Bronchial epithelial cell (primary cell): ENCODE measurements at regions not wholly inside any gene's neighbourhood (a gene's known extent, or its start where the extent isn't known, plus 50 kb on each side); places are given as distances from the start of the nearest gene placed in this dataset.

Experiments
- DNase-seq: peaks from one replicate; pipeline ENCODE4 v3.0.0-alpha.2; 2010; ENCODE audit warnings: low read depth
- FAIRE-seq: peaks from 2 replicates; lab custom pipeline; 2011; peaks lifted over from hg19 to GRCh38; lab: Jason Lieb, UNC
- H3K27me3 ChIP-seq: 2 replicates; pipeline ENCODE4 v1.5.1; 2011; ENCODE audit warnings: low read length; ENCODE audit not compliant: control insufficient read depth, insufficient read depth
- H3K36me3 ChIP-seq: 2 replicates; pipeline ENCODE4 v1.5.1; 2011; ENCODE audit warnings: low read length; ENCODE audit not compliant: control insufficient read depth, insufficient read depth
- H3K4me3 ChIP-seq: 2 replicates; pipeline ENCODE4 v1.5.1; 2011; ENCODE audit warnings: mild to moderate bottlenecking, low read depth, low read length, control low read depth
- TF ChIP-seq, protein P1 (sequence below): IDR thresholded peaks from 2 replicates; pipeline ENCODE4 v1.5.1; 2011; ENCODE audit warnings: mild to moderate bottlenecking, moderate library complexity, low read length, control low read depth, inconsistent platforms; ENCODE audit not compliant: insufficient read depth, severe bottlenecking

DNA sequence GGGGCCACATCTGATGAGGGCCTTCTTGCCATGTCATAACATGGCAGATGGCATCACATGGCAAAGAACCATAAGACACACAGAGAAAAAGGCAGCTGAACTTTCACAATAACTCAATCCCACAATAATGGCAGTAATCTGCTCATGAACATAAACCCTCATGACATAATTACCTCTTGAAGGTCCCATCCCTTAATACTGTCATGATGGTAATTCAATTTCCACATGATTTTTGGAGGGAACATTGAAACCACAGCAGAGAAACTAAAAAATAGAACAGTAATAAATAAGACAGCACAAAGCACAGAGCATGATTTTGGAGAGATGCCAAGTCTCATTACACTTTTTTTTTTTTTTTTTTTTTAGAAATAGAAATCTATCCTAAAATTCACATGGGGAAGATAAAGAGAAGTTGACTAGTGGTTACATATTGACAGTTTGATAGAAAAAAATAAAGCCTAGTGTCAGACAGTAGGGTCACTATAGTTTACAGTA, 61.8 kb upstream of the ATF7IP start:
- H3K4me3 ChIP-seq, result no peak overlapping the region
- no peaks in the 10 kb centered on the region for H3K36me3 ChIP-seq
- DNase-seq, result no peak
- no peak for FAIRE-seq
- TF ChIP-seq, protein P1, sequence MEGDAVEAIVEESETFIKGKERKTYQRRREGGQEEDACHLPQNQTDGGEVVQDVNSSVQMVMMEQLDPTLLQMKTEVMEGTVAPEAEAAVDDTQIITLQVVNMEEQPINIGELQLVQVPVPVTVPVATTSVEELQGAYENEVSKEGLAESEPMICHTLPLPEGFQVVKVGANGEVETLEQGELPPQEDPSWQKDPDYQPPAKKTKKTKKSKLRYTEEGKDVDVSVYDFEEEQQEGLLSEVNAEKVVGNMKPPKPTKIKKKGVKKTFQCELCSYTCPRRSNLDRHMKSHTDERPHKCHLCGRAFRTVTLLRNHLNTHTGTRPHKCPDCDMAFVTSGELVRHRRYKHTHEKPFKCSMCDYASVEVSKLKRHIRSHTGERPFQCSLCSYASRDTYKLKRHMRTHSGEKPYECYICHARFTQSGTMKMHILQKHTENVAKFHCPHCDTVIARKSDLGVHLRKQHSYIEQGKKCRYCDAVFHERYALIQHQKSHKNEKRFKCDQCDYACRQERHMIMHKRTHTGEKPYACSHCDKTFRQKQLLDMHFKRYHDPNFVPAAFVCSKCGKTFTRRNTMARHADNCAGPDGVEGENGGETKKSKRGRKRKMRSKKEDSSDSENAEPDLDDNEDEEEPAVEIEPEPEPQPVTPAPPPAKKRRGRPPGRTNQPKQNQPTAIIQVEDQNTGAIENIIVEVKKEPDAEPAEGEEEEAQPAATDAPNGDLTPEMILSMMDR, result no peak
- no peaks in the 10 kb centered on the region for H3K27me3 ChIP-seq

DNA sequence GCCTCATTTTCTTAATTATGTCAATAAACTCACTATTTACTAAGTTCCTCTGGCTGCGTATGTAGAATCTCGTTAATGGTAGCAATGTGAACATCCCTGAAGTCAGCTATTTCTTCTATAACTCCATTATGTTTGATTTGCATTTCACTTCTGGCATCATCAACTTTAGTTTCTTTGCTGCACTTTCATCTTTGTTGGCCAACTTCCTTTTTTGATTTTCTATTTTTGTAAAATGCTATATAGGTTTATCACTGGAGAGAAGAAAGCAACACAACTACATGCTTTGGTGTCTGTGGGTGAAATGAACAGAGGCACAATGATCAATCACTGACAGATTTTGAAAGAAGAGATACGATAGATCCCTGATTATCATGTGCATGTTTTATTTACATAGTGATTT, 58.5 kb upstream of the ATF7IP start:
- FAIRE-seq (no peak), DNase-seq (no peak)
- no peaks in the 10 kb centered on the region for H3K27me3 ChIP-seq
- H3K36me3 ChIP-seq, result no peaks in the 10 kb centered on the region
- no peak overlapping the region for H3K4me3 ChIP-seq
- TF ChIP-seq, protein P1, result no peak

DNA sequence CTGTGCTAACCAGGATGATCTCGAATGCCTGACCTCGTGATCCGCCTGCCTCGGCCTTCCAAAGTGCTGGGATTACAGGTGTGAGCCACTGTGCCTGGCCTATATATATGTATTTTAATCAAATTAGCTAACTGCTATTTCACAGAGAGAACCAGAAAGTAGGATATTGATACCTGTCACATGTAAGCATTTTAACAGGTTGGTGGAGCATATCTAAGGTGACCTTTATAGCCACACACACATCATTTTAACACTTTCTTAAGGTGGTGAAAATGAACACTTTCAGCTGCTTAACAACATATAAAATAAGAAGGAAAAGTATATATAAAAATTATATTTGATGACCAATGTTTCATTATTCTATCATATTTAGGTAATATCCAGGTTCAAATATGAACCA, 57.0 kb upstream of the ATF7IP start:
- no peak for DNase-seq
- no peak for FAIRE-seq

DNA sequence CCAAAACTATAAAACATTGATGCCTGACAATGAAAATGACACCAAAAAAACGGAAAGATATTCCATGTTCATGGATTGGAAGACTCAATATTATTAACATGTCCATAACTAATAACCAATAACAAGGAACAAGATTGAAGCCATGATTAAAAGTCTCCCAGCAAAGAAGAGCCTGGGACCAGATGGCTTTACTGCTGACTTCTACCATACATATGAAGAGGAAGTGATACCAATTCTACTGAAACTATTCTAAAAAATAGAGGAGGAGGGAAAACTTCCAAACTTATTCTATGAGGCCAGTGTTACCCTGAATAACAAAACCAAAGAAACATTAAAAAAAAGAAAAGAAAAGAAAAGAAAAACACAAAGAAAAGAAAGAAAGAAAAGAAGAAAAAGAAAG, 54.6 kb upstream of the ATF7IP start:
- TF ChIP-seq, protein P1, result no peak
- DNase-seq (no peak), FAIRE-seq (no peak)
- Histone ChIP-seq H3K27me3 (no peaks in the 10 kb centered on the region), H3K4me3 (no peak overlapping the region), H3K36me3 (no peaks in the 10 kb centered on the region)

More for the DNA sequence above, 57.0 kb upstream of the ATF7IP start:
- H3K4me3 ChIP-seq, result no peak overlapping the region
- no peaks in the 10 kb centered on the region for H3K36me3 ChIP-seq
- H3K27me3 ChIP-seq, result no peaks in the 10 kb centered on the region
- TF ChIP-seq, protein P1, result no peak

DNA sequence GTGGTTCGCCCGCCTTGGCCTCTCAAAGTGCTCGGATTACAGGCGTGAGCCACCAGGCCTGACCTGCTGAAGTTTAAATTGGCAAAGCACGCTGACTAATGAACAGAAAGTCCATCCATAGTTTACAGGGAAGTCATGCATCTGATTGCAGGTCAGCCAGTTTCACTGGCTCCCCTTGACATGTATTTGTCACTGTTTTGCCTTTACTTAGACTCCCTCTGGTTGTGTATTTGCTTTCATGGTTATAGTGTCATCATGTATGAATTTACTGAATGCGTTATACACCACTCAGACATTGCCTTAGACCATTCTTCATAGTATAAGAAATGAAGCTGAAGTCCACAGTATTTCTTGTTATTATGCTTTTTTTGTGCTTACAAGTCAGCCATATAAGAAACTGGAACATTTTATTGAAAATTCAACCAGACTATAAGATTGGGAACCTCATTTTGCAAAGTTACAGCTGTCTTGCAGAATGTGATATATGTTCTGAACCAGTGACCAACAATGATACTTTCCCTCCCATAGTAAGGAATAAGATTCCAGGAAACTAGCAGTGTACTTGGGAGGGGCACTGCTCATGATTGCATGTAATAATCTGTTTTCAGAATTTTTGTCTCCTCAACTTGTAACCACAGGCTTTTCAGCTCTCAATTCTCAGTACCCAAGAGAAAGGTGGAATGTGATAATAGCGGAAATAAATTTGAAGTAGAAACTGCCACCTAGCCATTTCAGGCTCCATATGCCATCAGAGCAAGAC, 51.9 kb upstream of the ATF7IP start:
- Histone ChIP-seq H3K4me3 (no peak overlapping the region), H3K27me3 (no peaks in the 10 kb centered on the region), H3K36me3 (no peaks in the 10 kb centered on the region)
- DNase-seq (peak; percentile 19), FAIRE-seq (no peak)
- TF ChIP-seq, protein P1, result no peak
